AG04449 (cell line): ENCODE measurements at regions not wholly inside any gene's neighbourhood (a gene's known extent, or its start where the extent isn't known, plus 50 kb on each side); places are given as distances from the start of the nearest gene placed in this dataset.

ENCODE experiments used
- CTCF ChIA-PET: fragments of 350-600 bp; formaldehyde crosslinking; extraction: SDS; loops from one replicate; lab custom pipeline; 2021; ENCODE audit warnings: antibody characterized with exemption; lab: Yijun Ruan, JAX
- POLR2A ChIA-PET: fragments of 400-600, 350-600 bp; formaldehyde crosslinking; extraction: SDS; loops from one replicate; lab custom pipeline; 2020; ENCODE audit warnings: antibody characterized with exemption, inconsistent platforms; lab: Yijun Ruan, JAX
- DNase-seq: peaks from one replicate; pipeline ENCODE4 v3.0.0-alpha.2; 2010; ENCODE audit warnings: low read depth, low spot score
- H3K4me3 ChIP-seq: 2 replicates; pipeline ENCODE4 v1.5.1; 2011; ENCODE audit warnings: low read depth, mild to moderate bottlenecking, control low read depth, low read length
- CTCF ChIP-seq: IDR thresholded peaks from one replicate; pipeline ENCODE4 v1.5.1; 2011; ENCODE audit warnings: mild to moderate bottlenecking, moderate library complexity, low read length, control low read depth, inconsistent platforms; ENCODE audit not compliant: insufficient read depth; ENCODE audit errors: missing control alignments

GRCh38 chr15:98152156-98152555, 191.7 kb downstream of the ARRDC4 start:
- DNase-seq, result no peak
- H3K4me3 ChIP-seq, result no peak overlapping the region
- ChIA-PET POLR2A (no interaction called here), CTCF (no interaction called here)
- no peak for TF ChIP-seq CTCF

GRCh38 chr15:98154863-98155262, 194.4 kb downstream of the ARRDC4 start:
- CTCF ChIA-PET, result interaction anchor here (1.8 to 2.1 kb wide), 2 partner anchors 23 to 250 kb away, joined by 6 to 8 read pairs; no protein-coding TSS in a partner anchor
- POLR2A ChIA-PET, result interaction anchor here (0.6 kb wide), 1 partner anchor 91 kb away, joined by 3 read pairs; no protein-coding TSS in a partner anchor
- peak; percentile 47 for DNase-seq
- no peak overlapping the region for H3K4me3 ChIP-seq
- no peak for TF ChIP-seq CTCF

GRCh38 chr15:98155356-98155755, 194.9 kb downstream of the ARRDC4 start:
- CTCF ChIA-PET, result interaction anchor here (1.5 to 2.1 kb wide), 3 partner anchors 23 to 257 kb away, joined by 3 to 8 read pairs (median 6); no protein-coding TSS in a partner anchor

DNA sequence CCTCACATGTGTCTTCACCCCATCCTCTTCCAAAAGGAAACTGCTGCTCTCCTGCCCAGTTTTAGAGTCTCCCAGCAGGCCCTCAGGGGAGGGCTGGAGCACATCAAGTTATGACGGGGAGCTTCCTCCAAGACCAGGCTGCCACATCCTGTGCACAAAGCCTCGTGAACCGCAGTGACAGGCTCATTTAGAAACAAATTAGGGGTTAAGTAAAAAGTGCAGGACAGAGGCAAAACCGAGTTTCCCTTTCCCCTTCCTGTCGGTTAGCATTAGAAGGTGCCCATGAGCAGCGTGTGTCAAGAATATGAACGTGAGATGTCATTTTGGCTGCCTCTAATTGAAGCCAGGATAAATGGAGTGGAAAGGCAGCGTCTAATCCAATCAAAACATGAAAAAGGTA, 199.7 kb downstream of the ARRDC4 start:
- TF ChIP-seq CTCF, result no peak
- no peak overlapping the region for H3K4me3 ChIP-seq
- ChIA-PET POLR2A (no interaction called here), CTCF (no interaction called here)
- DNase-seq, result no peak

More at GRCh38 chr15:98155356-98155755, 194.9 kb downstream of the ARRDC4 start:
- no peak overlapping the region for H3K4me3 ChIP-seq
- no peak for TF ChIP-seq CTCF
- no peak for DNase-seq
- POLR2A ChIA-PET, result interaction anchor here (0.6 kb wide), 1 partner anchor 91 kb away, joined by 3 read pairs; no protein-coding TSS in a partner anchor

DNA sequence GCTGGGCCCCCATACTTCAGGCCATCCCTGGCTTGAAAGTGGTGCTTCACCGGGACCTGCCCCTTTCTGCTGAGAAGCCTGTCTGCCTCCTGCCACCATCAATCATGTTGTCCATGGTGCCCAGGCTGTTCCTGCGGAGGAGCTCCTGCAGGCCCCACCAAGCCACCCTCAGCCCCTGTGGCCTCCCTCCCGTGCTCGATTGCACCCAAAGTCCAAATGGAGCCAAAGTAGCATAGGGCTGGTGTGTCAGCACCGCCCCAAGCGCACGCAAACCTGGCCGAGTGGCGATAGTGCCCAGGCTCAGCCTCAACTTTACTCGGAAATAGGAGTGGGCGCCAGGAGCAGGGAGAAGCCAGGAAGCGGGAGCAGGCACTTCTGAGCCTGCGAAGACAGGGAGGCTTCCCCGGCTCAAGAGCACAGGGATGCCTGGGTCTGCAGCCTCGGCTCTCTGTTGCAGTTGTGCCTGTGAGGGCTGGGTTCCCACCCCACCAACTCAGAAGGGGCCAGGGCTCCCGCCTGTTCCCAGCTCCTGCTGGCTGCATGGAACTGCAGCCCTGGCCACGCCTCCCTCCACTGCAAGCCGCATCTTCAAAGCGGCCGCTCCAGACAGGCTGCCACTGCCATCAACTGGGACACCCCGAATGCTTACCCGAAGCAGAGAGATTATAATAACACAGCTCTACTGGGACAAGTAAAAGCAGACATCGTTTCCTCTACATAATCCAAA, 203.0 kb downstream of the ARRDC4 start:
- H3K4me3 ChIP-seq, result no peak overlapping the region
- no peak for TF ChIP-seq CTCF
- no peak for DNase-seq
- ChIA-PET CTCF (interaction anchor here (5.0 to 17.9 kb wide), 2 partner anchors 15 to 261 kb away, joined by 32 to 322 read pairs; no protein-coding TSS in a partner anchor), POLR2A (no interaction called here)

DNA sequence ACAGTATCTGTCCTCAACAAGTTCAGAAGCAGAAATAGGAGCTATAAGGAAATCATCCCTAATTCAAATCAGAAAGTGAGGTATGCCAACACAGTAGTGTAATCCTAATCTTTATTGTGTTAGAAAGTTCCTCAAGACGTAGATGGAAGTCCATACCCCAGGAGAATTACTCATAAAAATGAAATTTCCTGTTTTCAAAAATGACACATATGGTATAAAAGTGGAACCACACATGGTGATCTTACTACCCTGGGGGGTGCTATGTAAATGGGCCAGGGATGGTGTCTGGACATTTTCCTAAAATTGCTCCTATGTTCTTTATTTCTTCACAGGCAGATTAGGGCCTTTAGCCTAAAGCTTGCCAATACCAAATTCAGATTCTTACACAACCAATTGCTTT, 204.1 kb downstream of the ARRDC4 start:
- CTCF ChIA-PET, result interaction anchor here (0.6 to 17.9 kb wide), 4 partner anchors 14 to 263 kb away, joined by 3 to 322 read pairs (median 18); no protein-coding TSS in a partner anchor
- POLR2A ChIA-PET, result no interaction called here
- no peak for TF ChIP-seq CTCF

More for the DNA sequence above, 204.1 kb downstream of the ARRDC4 start:
- DNase-seq, result no peak
- H3K4me3 ChIP-seq, result no peak overlapping the region
